GM21515 (cell line): ENCODE measurements at regions not wholly inside any gene's neighbourhood (a gene's known extent, or its start where the extent isn't known, plus 50 kb on each side); places are given as distances from the start of the nearest gene placed in this dataset.
"Not testable (repeated sequence)": the region's sequence is repeated elsewhere in the genome, so short reads cannot be mapped to it uniquely, and the experiment has no call there.

Source experiments
- ATAC-seq: cut with Tn5 transposase; IDR thresholded peaks from one replicate; pipeline ENCODE4 v1.9.1; 2021; ENCODE audit not compliant: unreplicated experiment

DNA sequence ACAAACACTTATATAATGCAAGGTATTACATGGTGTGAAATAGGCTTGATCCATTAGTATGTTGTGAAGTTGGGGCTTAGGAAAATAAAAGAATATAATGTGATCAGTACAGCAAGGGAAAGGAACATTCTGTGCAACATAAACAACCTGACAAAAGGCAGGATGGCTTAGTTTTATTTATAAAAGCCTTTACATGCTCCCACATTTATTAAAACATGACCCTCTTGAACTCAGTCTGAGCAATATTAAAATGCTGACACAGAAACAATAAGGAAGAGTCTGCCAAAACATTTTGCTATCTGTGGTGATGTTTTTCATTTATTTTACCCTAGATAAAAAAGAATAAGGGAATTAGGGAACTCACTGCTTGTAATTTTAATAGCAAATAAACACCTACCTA, 519.7 kb downstream of the PCDH7 start:
- no peak for ATAC-seq

DNA sequence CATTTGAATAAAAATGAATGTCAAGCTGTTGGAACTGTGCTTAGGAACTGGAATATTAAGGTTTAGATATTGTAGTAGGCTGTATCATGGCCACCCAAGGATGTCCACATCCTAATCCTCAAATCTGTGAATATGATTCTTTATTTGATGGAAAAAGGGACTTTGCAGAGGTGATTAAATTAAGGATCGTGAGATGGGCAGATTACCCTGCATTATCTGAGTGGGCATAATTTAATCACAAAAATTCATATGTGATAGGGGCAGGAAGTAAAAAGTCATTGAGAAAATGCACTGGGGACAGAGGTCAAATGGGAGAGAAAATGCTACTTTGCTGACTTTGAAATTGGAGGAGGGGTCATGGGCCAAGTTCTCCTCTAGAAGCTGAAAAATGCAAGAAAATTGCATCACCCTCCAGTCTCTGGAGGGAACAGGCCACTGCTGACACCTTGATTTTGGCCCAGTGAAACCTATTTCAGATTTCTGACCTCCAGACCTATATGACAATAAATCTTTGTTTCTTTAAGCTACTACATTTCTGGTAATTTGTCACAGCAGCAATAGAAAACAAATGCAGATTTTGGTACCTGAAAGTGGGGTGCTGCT, 521.4 kb downstream of the PCDH7 start:
- ATAC-seq, result no peak

DNA sequence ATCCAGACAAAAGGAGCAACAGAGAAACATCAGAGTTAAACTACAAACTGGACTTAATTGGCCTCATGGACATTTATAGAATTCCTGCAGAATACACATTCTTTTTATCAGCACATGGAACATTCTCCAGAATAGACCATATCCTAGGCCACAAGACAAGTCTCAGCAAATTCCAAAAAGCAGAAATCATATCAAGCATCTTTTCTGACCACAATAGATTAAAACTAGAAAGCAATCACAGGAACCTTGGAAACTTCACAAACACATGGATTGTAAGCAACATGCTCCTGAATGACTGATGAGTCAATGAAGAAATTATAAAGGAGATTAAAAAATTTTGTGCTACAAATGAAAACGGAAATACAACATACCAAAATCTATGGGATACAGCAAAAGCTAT, 526.7 kb downstream of the PCDH7 start:
- ATAC-seq, result no peak

DNA sequence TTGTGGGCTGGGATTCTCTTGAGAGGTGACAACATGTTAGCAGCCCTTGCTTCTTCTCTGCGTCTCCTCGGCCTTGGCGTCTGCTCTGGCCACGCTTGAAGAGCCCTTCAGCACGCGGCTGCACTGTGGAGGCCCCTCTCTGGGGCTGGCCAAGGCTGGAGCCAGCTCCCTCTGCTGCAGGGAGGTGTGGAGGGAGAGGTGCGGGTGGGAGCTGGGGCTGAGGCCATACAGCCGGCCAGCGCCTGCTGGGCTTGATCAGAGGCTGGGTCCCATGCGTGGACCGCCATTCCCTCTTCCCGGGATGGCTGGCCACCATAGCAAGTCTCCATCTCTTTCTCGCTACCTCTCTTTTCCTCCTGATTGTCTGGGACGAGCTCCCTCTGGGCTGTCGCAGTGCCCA, 539.0 kb downstream of the PCDH7 start:
- no peak for ATAC-seq

DNA sequence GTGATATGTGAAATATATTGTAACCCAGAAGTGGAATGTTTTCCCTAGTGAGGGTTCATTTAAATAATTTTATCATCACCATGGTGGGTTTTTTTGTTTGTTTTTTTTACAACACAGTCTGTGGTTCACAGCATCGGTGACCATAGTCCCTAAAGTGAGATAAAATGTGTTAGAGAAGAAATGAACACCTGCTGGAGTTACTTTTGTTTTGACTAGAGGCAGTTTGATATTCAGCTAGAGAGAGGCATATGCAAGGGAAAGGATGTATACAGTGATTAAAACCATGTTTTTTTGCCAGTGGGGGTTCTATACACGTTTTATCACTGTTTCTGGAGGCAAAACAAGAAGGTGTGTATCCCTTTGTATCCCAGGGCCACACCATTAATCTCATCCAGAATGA, 541.5 kb downstream of the PCDH7 start:
- ATAC-seq, result no peak

DNA sequence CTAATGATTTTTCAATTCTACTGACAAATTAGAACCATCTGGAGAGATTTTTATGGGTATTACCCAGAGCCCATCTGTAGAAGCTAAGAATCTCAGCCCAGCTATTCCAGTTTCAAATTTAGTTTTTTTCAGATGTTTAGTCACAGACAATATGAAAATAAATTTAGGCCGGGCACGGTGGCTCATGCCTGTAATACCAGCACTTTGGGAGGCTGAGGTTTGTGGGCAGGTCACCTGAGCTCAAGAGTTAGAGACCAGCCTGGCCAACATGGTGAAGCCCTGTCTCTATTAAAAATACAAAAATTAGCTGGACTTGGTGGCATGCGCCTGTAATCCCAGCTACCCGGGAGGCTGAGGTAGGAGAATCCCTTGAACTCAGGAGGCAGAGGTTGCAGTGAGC, 545.9 kb downstream of the PCDH7 start:
- ATAC-seq, result not testable (repeated sequence)

DNA sequence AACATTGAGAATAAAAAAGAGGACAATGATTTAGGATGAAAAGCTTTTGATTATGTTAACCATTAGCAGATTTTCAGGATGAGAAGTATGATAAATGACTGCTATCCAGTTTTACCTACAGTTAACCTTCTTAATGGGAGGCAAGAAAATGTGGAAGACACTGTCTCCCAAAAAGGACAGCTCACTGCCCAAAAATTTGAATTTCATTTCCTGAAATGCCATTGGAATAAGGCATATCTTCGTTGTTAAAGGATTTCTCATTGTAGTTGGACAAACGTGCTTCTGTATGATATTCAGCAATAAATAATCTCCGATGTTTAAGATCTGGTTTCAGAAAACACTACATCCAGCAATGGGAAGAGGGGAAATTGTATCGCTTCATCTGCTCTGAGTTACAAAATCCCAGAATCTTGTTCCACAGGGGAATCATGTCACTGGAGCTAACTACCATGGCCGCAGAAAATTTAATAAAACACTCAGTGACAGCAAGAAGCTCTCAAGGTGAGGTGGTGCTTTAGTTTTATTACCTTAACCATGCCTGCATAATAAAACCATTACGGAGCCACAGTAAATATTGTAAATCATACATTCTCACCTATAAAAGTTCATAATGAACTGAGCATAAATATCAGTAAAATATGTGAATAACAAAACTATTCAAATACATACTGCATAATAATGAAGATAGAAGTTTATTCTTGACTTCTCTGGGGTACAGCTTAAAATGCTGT, 552.3 kb downstream of the PCDH7 start:
- no peak for ATAC-seq

DNA sequence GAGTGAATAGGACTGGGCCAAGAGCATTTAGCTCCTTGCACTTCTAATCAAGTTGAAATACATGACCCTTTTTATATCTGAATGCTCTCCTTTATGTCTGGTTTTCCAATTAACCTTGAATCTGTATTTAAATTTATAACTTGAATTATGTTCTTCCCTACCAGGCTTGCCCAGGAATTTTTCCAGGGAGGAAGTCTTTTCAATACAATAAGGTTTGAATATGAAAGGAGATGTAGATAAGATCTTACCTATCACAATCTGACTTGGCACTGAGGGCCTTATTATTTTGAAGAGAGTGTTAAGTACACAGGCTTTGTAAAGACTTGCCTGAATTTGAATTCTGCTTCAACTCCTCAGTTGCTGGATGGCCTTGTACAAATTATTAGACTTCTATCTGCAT, 555.7 kb downstream of the PCDH7 start:
- no peak for ATAC-seq

DNA sequence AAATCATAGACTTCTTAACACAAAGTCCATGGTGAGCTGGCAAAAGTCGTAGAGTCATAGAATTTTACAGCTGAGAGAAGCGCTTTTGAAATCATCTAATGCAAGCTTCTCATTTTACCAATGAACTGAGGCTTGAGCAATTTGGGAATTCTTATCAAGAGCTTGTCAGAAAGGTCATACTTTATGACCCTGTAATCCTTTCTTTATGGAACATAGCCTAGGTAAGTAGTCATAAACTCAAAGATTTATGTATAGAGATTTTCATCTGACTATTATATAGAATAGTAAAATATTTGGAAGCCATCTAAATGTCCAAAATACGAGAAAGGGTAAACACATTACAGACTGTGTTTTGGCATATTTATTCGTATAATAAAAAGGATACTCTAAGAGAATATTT, 563.5 kb downstream of the PCDH7 start:
- ATAC-seq, result no peak

DNA sequence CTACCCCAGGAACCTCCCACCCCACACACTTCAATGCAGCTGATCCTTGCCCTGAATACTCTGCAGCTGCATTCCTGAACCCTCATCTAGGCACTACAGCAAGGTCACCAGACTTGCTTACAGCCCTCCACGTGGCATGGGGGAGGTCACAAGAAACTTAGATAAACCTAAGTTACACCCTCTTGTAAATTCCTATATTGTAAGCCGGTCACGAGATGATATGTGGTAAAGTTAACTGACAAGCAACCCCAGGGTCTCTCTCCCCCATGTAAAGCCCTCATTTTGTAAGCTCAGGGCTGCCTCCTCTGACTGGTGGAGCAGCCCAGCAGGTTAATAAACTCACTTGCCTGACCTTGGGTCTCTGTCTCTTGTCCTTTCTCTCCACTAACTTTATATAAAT, 570.7 kb downstream of the PCDH7 start:
- peak; percentile 23 for ATAC-seq

DNA sequence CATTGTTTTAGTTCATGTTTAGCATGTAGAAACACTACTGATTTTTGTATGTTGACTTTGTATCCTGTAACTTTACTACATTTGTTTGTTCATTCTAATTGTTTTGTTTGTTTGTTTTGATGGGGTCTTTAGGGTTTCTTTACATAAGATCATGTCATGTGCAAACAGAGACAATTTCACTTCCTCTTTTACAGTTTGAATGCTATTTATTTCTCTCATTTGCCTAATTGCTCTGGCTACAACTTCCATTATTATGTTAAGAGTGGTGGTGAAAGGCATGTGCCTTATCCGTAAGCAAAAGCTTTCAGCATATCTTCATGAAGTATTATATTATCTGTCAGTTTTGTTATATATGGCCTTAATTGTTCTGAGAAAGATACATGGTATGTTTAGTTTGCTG, 571.1 kb downstream of the PCDH7 start:
- peak; percentile 76 for ATAC-seq

DNA sequence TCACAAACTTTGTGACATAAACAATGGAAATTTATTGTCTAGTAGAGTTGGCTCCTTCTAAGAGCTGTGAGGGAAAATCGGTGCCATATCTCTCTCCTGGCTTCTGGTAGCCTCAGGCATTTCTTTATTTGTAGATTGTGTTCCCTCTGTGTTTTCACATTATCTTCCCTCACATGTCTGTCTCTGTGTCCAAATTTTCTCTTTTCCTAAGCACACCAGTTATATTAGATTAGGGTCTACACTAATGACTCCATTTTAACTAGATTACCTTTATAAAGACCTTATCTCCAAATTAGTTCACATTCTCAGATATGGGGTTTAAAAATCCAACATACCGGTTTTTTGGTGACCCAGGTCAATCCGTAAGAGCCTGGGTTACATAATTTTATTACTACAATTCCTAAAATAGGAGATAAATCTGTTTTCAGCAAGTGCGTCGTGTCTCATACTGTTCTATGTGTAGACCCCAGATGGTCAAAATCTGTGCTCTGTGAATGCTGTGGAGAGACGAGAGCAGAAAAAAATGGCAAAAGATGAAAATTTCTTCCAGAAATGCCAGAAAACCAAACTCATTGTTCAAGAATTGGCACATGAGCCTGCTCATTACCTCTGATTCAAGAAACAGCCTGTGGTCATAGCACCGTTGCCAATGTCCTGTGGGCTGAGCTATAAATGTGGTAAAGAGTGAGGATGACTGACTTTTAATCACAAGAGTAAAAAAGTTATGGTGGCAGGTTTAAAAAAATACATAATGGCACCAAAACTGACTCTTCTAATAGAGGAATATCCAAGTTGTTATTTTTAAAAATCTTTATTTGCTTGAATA, 574.7 kb downstream of the PCDH7 start:
- ATAC-seq, result no peak

DNA sequence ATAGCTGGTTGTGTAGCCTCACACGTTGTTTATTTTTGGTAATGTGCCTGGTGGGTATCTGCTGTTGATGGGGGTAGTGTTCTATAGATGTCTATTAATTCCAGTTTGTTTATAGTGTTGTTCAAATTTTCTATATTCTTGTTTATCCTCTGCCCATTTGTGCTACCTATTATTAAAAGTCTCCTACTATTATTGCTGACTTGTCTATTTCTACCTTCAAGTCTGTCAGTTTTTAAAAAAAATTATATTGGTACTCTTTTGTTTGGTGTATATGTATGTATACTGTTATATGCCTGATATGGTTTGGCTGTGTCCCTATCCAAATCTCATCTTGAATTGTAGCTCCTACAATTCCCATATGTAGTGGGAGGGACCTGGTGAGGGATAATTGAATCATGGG, 578.6 kb downstream of the PCDH7 start:
- ATAC-seq, result no peak

DNA sequence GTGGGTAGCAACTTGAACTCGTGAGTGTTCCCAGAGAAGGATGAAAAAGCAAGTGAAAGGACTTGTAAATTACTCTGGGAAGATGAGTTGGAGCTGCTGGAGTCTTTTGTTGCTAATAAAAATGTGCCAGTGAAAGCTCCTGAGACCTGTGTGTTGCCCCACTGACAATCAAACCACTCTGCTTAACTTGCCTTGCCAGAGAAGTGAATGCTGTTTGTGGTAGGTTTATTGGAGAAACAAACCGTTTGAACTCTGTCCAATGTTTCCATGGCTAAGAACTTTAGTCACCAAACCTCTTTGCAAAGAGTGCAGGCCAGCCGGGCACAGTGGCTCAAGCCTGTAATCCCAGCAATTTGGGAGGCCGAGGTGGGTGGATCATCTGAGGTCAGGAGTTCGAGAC, 586.9 kb downstream of the PCDH7 start:
- no peak for ATAC-seq

DNA sequence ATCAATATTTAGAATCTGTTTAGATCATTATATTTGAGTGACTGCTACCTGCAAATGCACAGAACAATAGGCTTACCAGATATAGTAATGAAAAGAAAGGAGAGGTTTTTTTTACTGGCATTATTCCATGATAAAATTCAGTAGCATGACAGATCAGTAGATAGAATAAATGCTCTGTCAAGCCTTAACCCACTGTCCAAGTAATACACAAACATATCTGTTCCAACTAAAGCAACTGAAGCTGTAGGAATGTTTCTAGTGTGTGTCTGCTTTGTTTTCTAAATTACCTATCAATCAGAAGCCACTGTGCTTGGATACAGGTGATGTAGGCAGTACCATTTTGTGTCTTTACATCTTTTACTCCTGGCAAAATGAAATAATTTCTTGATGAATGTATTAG, 604.6 kb downstream of the PCDH7 start:
- ATAC-seq, result no peak

DNA sequence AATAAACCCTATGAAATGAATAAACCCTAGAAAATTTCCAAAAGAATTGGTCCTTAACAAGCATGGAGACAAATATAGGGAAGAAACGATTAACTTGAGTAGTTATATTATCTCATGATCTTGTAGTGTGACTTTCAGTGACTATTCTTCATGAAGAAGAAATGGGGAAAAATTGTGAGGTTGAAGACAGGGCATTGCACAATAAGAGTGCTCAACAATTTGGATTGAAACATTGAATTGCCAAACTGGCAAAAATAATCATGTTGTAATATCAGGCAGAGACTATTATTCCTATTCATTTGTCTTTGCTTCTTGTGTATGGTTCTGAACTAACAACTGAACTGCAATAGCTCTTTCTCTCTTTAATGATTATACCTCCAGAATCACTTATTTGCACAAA, 605.1 kb downstream of the PCDH7 start:
- no peak for ATAC-seq

DNA sequence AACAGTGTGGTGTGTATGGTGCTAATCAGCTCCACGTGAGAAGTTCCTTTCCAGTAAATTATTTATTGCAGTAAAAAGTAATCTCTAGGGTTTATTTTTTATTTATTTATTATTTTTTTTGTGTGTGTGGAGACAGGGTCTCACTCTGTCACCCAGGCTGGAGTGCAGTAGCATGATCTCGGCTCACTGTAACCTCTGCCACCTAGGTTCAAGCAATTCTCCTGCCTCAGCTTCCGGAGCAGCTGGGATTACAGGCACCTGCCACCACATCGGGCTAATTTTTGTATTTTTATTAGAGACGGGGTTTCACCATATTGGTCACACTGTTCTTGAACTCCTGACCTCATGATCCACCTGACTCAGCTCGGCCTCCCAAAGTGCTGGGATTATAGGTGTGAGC, 606.9 kb downstream of the PCDH7 start:
- ATAC-seq, result no peak

DNA sequence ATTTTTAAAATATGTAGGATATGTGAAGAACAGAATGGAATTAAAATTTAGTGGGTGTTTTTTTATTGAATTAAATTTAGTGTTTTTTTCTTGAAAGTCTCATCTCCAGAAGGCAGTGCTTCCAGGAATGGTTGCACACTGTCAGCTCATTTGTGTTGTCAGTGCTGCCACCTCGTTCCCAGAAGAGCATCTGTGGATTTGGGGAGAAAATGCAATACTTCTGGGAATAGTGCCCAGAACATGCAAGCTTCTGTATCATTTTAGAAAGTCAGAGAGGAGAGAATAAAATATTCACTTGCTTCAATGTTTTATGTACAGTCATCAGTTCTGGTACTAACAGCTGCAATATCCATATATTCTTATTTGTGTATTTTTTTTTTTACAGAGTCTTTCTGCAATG, 608.8 kb downstream of the PCDH7 start:
- no peak for ATAC-seq

DNA sequence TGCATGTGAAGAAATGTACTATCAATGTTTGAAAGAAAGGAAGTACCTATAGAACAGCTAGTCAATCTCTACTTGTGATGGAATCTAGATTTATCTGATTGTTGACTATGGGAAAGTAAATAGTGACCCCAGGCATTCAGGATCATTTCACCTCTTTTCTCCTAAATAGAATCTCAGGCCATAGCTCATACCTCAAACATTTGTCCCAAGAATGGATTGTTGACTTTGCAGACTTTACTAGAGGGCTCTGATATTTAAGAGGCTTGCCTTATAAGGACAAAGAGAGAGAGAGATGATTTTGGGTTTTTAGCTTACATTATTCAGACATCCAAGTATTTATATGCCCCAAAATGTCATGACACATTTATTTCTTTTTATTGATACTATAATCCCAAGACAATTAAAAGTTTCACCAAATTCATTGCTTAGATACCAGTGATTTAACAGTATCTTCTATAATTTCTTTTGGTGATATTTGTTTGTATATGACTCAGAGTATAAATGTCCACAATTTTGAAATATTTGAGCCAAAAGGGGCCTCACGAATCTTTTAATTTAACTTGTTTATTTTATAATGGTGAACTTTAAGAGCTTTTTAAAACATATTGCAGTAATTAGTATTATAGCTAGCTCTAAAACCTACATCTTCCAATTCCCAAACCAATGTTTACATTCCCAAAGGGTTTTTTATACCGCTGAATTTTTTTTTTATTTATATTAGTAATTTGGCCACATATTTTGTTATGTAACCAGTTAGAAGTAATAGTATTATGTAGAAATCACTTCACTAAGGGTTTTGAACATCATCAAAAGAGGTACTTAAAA, 614.1 kb downstream of the PCDH7 start:
- ATAC-seq, result no peak

DNA sequence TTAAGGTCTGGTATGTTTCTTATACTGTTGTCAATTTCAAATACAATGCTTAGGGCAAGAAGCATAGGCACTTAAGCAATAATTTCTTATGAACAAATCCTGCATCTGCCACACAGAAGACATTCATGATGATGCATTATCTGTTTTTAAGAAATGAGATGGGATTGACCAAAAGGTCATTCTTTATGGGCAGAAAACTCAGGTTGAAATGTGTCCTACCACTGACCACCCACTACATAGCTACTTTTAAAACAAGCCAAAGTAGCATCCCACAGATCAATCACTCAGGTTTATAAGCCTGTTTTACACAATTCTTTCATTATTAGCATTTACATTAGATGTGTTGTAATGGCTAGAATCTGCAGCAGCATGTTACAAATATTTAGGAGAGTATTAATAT, 617.8 kb downstream of the PCDH7 start:
- ATAC-seq, result no peak

DNA sequence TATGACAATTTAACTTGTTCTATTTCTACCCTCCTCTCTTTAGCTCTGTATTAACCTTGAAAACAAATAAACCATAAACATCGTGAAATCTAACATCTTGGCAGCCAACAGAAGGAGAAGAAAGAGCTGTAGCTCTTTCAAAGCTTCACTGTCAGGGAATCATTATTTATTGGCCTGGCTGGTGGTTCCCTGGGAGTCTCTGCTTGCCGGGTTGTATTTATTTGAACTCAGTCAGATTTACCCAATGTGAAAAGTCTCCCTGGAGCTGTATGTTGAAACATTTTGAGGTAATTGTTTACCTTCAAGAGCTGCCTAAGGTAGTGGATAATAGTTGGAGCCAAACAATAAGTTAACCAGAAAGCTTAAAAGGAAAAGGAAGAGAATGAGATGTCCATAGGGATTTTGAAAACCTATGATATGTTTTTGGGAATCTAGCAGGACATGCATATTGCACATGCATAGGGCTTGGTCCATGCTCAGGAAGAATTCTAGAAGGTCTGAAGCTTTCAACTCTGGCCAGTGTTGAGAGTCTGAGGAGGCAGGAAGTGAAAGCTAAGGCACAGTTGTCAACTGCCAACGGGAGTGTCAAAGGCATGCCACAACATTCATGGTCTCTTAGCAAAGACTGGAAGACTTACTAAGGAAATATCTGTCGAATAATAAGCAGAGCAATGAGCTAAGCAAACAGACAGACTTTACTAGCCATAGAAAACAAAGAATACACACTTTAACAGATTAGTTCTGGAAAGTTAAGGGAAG, 621.6 kb downstream of the PCDH7 start:
- ATAC-seq, result no peak
